SU-DHL-6 (cell line): ENCODE measurements at regions not wholly inside any gene's neighbourhood (a gene's known extent, or its start where the extent isn't known, plus 50 kb on each side); places are given as distances from the start of the nearest gene placed in this dataset.

Experiments used
- H2AFZ ChIP-seq: fragments of 200-600 bp; sonication (generic); 2 replicates; pipeline ENCODE4 v1.6.1; 2014; ENCODE audit warnings: low read depth, mild to moderate bottlenecking, moderate library complexity, mixed read lengths, antibody characterized with exemption, low read length; ENCODE audit not compliant: severe bottlenecking
- H3F3A ChIP-seq: fragments of 200-600 bp; shearing (Covaris generic); 2 replicates; pipeline ENCODE4 v1.6.0; 2016; ENCODE audit warnings: antibody characterized with exemption, mild to moderate bottlenecking; ENCODE audit not compliant: insufficient read depth
- H3K27ac ChIP-seq: fragments of 200-600 bp; sonication (generic); 2 replicates; pipeline ENCODE4 v1.5.1; 2016; ENCODE audit warnings: low read depth, mild to moderate bottlenecking, low read length, moderate library complexity, mixed read lengths
- H3K27me3 ChIP-seq: fragments of 200-600 bp; sonication (generic), shearing (Covaris generic); 2 replicates; pipeline ENCODE4 v1.6.0; 2014; ENCODE audit warnings: mild to moderate bottlenecking, low read length
- H3K36me3 ChIP-seq: fragments of 200-600 bp; sonication (generic); 2 replicates; pipeline ENCODE4 v1.6.1; 2014; ENCODE audit warnings: mild to moderate bottlenecking, low read length, mixed read lengths
- H3K4me2 ChIP-seq: fragments of 300-600, 200-600 bp; shearing (Covaris generic), sonication (generic); 2 replicates; pipeline ENCODE4 v1.6.0; 2014; ENCODE audit warnings: low read length, low read depth, mild to moderate bottlenecking; ENCODE audit not compliant: poor library complexity, severe bottlenecking
- H3K4me3 ChIP-seq: fragments of 200-600 bp; sonication (generic); 2 replicates; pipeline ENCODE4 v1.5.1; 2014; ENCODE audit warnings: antibody characterized with exemption, low read length, mild to moderate bottlenecking, mixed read lengths; ENCODE audit not compliant: insufficient read depth, poor library complexity, severe bottlenecking
- H3K79me2 ChIP-seq: fragments of 200-600 bp; sonication (generic); 2 replicates; pipeline ENCODE4 v1.6.1; 2014; ENCODE audit warnings: mild to moderate bottlenecking, low read length, moderate library complexity; ENCODE audit not compliant: insufficient read depth
- H3K9ac ChIP-seq: fragments of 200-600 bp; sonication (generic); 2 replicates; pipeline ENCODE4 v1.7.0; 2014; ENCODE audit warnings: mild to moderate bottlenecking, low read length
- H3K9me2 ChIP-seq: fragments of 200-600 bp; sonication (generic); replicated peaks from 2 replicates; pipeline ENCODE4 v1.6.1; 2014; ENCODE audit warnings: low read length; ENCODE audit not compliant: insufficient read depth
- H3K9me3 ChIP-seq: fragments of 200-600 bp; sonication (generic); 2 replicates; pipeline ENCODE4 v1.6.1; 2014; ENCODE audit warnings: low read length, mixed read lengths; ENCODE audit not compliant: insufficient read depth
- H4K20me1 ChIP-seq: fragments of 200-600 bp; sonication (generic); 2 replicates; pipeline ENCODE4 v1.6.1; 2014; ENCODE audit warnings: low read depth, mild to moderate bottlenecking, antibody characterized with exemption, low read length, moderate library complexity, mixed read lengths
- CTCF ChIP-seq: fragments of 200-600 bp; sonication (generic); IDR thresholded peaks from one replicate; pipeline ENCODE4 v1.5.1; 2017; ENCODE audit warnings: antibody characterized with exemption, mild to moderate bottlenecking, low read length, moderate library complexity; ENCODE audit not compliant: insufficient read depth, poor library complexity, severe bottlenecking
- EZH2phosphoT487 ChIP-seq: fragments of 200-600 bp; sonication (generic), shearing (Covaris generic); conservative IDR thresholded peaks from 2 replicates; pipeline ENCODE4 v1.6.1; 2018; ENCODE audit warnings: mild to moderate bottlenecking, antibody characterized with exemption, low read length, moderate library complexity, mixed read lengths

GRCh38 chr4:57214654-57215411, 104.6 kb upstream of the IGFBP7 start:
- H3K27me3 ChIP-seq, result no peaks in the 10 kb centered on the region
- H2AFZ ChIP-seq, result no peak overlapping the region
- H3K9me2 ChIP-seq, result no peaks in the 10 kb centered on the region
- no peaks in the 10 kb centered on the region for H4K20me1 ChIP-seq
- no peaks in the 10 kb centered on the region for H3K36me3 ChIP-seq
- TF ChIP-seq EZH2phosphoT487, result no peak
- no peak for TF ChIP-seq CTCF
- no peak overlapping the region for H3K4me2 ChIP-seq
- H3F3A ChIP-seq, result no peaks in the 10 kb centered on the region
- H3K27ac ChIP-seq, result no peak overlapping the region
- no peaks in the 10 kb centered on the region for H3K79me2 ChIP-seq
- no peaks in the 10 kb centered on the region for H3K9me3 ChIP-seq
- no peak overlapping the region for H3K4me3 ChIP-seq
- no peak overlapping the region for H3K9ac ChIP-seq

GRCh38 chr4:57211131-57211530, 100.9 kb upstream of the IGFBP7 start:
- H3K27ac ChIP-seq, result no peak overlapping the region
- no peak overlapping the region for H2AFZ ChIP-seq
- TF ChIP-seq EZH2phosphoT487, result no peak
- TF ChIP-seq CTCF, result no peak
- no peaks in the 10 kb centered on the region for H3K9me2 ChIP-seq
- no peaks in the 10 kb centered on the region for H3K79me2 ChIP-seq
- H3F3A ChIP-seq, result no peaks in the 10 kb centered on the region
- H3K9ac ChIP-seq, result no peak overlapping the region
- H3K36me3 ChIP-seq, result no peaks in the 10 kb centered on the region
- no peaks in the 10 kb centered on the region for H3K27me3 ChIP-seq
- H3K9me3 ChIP-seq, result no peaks in the 10 kb centered on the region
- H3K4me2 ChIP-seq, result no peak overlapping the region
- H3K4me3 ChIP-seq, result no peak overlapping the region
- no peaks in the 10 kb centered on the region for H4K20me1 ChIP-seq

- TF ChIP-seq EZH2phosphoT487 (no peak), CTCF (no peak)
- Histone ChIP-seq H2AFZ (no peak overlapping the region), H3K79me2 (no peaks in the 10 kb centered on the region)
Measured at GRCh38 chr4:57206172-57206571, 96.0 kb upstream of the IGFBP7 start.

More at GRCh38 chr4:57206172-57206571, 96.0 kb upstream of the IGFBP7 start:
- H4K20me1 ChIP-seq, result no peaks in the 10 kb centered on the region
- H3K4me3 ChIP-seq, result no peak overlapping the region
- H3K9me3 ChIP-seq, result no peaks in the 10 kb centered on the region
- no peaks in the 10 kb centered on the region for H3K36me3 ChIP-seq
- H3K9ac ChIP-seq, result no peak overlapping the region
- no peaks in the 10 kb centered on the region for H3K9me2 ChIP-seq
- H3F3A ChIP-seq, result no peaks in the 10 kb centered on the region
- H3K4me2 ChIP-seq, result no peak overlapping the region
- H3K27ac ChIP-seq, result no peak overlapping the region
- no peaks in the 10 kb centered on the region for H3K27me3 ChIP-seq
